ENCODE measurements at regions not wholly inside any gene's neighbourhood (a gene's known extent, or its start where the extent isn't known, plus 50 kb on each side); places are given as distances from the start of the nearest gene placed in this dataset.

- Histone ChIP-seq H3K4me3 (ENCODE audit: low read depth in 1 of 2, low read length in 2 of 2) (no peak overlapping the region), H3K4me1 (ENCODE audit: control insufficient read depth in 1 of 2, insufficient read depth in 2 of 2, low read length in 2 of 2) (no peaks in the 10 kb centered on the region), H3K36me3 (ENCODE audit: control insufficient read depth in 1 of 2, insufficient read depth in 2 of 2, low read length in 2 of 2) (no peaks in the 10 kb centered on the region), H3K27ac (ENCODE audit: low read depth, low read length) (no peak overlapping the region), H3K9me3 (ENCODE audit: control insufficient read depth in 1 of 2, low read length in 2 of 2) (no peaks in the 10 kb centered on the region), H3K9ac (ENCODE audit: low read depth in 1 of 2, low read length in 2 of 2) (no peak overlapping the region), H3K27me3 (ENCODE audit: control insufficient read depth in 1 of 2, insufficient read depth in 2 of 2, low read length in 2 of 2) (no peaks in the 10 kb centered on the region)
Measured at GRCh38 chr7:41294556-41295454, 408.1 kb downstream of the INHBA start.

DNA sequence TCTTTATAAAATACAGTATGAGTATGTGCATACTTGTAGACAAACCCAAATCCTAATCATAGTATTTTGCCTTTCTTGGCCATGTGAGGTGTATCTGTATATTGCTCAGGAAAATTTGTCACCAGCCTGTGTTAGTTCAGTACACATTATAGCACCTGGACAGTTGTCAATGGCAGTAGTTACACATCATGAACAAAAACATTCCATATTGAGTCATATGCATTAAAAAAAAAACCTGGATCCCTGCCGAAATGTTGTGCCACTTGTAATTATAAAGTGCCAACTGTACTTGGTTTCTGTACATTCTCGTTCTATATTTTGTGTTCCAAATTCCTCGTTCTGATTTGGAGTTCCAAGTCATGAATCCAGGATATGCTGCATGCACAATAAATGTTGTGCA, 410.4 kb downstream of the INHBA start:
- Histone ChIP-seq H3K4me1 (ENCODE audit: control insufficient read depth in 1 of 2, insufficient read depth in 2 of 2, low read length in 2 of 2) (no peaks in the 10 kb centered on the region), H3K27me3 (ENCODE audit: control insufficient read depth in 1 of 2, insufficient read depth in 2 of 2, low read length in 2 of 2) (no peaks in the 10 kb centered on the region), H3K36me3 (ENCODE audit: control insufficient read depth in 1 of 2, insufficient read depth in 2 of 2, low read length in 2 of 2) (no peaks in the 10 kb centered on the region), H3K9me3 (ENCODE audit: control insufficient read depth in 1 of 2, low read length in 2 of 2) (no peaks in the 10 kb centered on the region), H3K9ac (ENCODE audit: low read depth in 1 of 2, low read length in 2 of 2) (no peak overlapping the region), H3K27ac (ENCODE audit: low read depth, low read length) (peak overlapping the region; percentile 25), H3K4me3 (ENCODE audit: low read depth in 1 of 2, low read length in 2 of 2) (no peak overlapping the region)

DNA sequence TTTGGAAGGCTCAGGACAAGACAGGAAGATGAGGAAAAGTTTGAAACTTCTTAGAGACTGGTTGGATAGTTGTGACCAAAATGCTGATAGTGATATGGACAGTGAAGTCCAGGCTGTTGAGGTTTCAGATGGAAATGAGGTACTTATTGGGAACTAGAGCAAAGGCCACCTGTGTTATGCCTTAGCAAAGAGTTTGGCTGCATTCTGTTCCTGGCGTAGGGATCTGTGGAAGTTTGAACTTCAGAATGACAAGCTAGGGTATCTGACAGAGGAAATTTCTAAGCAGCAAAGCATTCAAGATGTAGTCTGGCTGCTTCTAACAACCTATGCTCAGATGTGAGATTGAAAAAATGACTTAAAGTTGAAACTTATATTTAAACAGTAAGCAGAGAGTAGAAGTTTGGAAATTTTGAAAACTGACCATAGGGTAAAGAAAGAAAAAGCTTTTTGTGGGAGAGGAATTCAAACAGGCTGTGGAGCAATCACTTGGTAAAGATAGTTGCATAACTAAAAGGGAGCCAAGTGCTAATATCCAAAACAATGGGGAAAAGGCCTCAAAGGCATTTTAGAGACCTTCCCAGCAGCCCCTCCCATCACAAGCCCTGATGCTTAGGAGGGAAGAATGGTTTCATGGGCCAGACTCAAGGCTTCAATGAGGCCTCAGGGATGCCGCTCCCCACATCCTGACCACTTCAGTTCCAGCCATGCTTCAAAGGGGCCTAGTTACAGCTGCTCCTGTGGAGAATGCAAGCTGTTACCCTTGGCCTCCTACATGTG, 415.1 kb downstream of the INHBA start:
- no peaks in the 10 kb centered on the region for H3K36me3 ChIP-seq (ENCODE audit: control insufficient read depth in 1 of 2, insufficient read depth in 2 of 2, low read length in 2 of 2)
- H3K4me1 ChIP-seq (ENCODE audit: control insufficient read depth in 1 of 2, insufficient read depth in 2 of 2, low read length in 2 of 2) = no peaks in the 10 kb centered on the region
- H3K9me3 ChIP-seq (ENCODE audit: control insufficient read depth in 1 of 2, low read length in 2 of 2) = no peaks in the 10 kb centered on the region
- H3K4me3 ChIP-seq (ENCODE audit: low read depth in 1 of 2, low read length in 2 of 2) = no peak overlapping the region
- no peak overlapping the region for H3K9ac ChIP-seq (ENCODE audit: low read depth in 1 of 2, low read length in 2 of 2)
- H3K27ac ChIP-seq (ENCODE audit: low read depth, low read length) = no peak overlapping the region
- no peaks in the 10 kb centered on the region for H3K27me3 ChIP-seq (ENCODE audit: control insufficient read depth in 1 of 2, insufficient read depth in 2 of 2, low read length in 2 of 2)

DNA sequence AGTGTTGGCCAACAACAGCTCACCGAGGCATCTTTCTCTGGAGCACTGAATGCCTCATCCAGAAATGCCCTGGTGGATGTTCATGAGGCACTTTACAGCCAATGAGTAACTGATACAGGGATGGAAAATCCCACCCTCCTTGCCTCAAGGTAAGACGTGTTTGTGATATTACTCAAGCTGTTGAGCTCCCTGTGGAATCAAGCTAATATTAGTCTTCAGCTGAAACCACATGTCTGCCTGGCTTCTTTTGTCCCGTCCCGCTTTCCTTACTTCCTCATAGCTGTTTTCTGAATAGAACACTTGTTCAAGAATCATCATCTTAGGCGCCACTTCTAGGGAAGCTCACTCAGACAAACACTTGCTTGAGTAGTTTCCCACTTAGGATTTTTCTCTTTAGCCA, 422.4 kb downstream of the INHBA start:
- H3K36me3 ChIP-seq (ENCODE audit: control insufficient read depth in 1 of 2, insufficient read depth in 2 of 2, low read length in 2 of 2) = no peaks in the 10 kb centered on the region
- H3K9ac ChIP-seq (ENCODE audit: low read depth in 1 of 2, low read length in 2 of 2) = no peak overlapping the region
- H3K9me3 ChIP-seq (ENCODE audit: control insufficient read depth in 1 of 2, low read length in 2 of 2) = no peaks in the 10 kb centered on the region
- no peaks in the 10 kb centered on the region for H3K4me1 ChIP-seq (ENCODE audit: control insufficient read depth in 1 of 2, insufficient read depth in 2 of 2, low read length in 2 of 2)
- no peaks in the 10 kb centered on the region for H3K27me3 ChIP-seq (ENCODE audit: control insufficient read depth in 1 of 2, insufficient read depth in 2 of 2, low read length in 2 of 2)
- H3K27ac ChIP-seq (ENCODE audit: low read depth, low read length) = no peak overlapping the region
- no peak overlapping the region for H3K4me3 ChIP-seq (ENCODE audit: low read depth in 1 of 2, low read length in 2 of 2)

- Histone ChIP-seq H3K9ac (ENCODE audit: low read depth in 1 of 2, low read length in 2 of 2) (no peak overlapping the region), H3K9me3 (ENCODE audit: control insufficient read depth in 1 of 2, low read length in 2 of 2) (no peaks in the 10 kb centered on the region), H3K4me3 (ENCODE audit: low read depth in 1 of 2, low read length in 2 of 2) (no peak overlapping the region), H3K27ac (ENCODE audit: low read depth, low read length) (no peak overlapping the region), H3K4me1 (ENCODE audit: control insufficient read depth in 1 of 2, insufficient read depth in 2 of 2, low read length in 2 of 2) (no peaks in the 10 kb centered on the region), H3K36me3 (ENCODE audit: control insufficient read depth in 1 of 2, insufficient read depth in 2 of 2, low read length in 2 of 2) (no peaks in the 10 kb centered on the region), H3K27me3 (ENCODE audit: control insufficient read depth in 1 of 2, insufficient read depth in 2 of 2, low read length in 2 of 2) (no peaks in the 10 kb centered on the region)
Measured at GRCh38 chr7:41277561-41277960, 425.3 kb downstream of the INHBA start.

GRCh38 chr7:41275255-41275654, 427.6 kb downstream of the INHBA start:
- Histone ChIP-seq H3K27me3 (ENCODE audit: control insufficient read depth in 1 of 2, insufficient read depth in 2 of 2, low read length in 2 of 2) (no peaks in the 10 kb centered on the region), H3K9me3 (ENCODE audit: control insufficient read depth in 1 of 2, low read length in 2 of 2) (no peaks in the 10 kb centered on the region), H3K4me3 (ENCODE audit: low read depth in 1 of 2, low read length in 2 of 2) (no peak overlapping the region), H3K36me3 (ENCODE audit: control insufficient read depth in 1 of 2, insufficient read depth in 2 of 2, low read length in 2 of 2) (no peaks in the 10 kb centered on the region), H3K4me1 (ENCODE audit: control insufficient read depth in 1 of 2, insufficient read depth in 2 of 2, low read length in 2 of 2) (no peaks in the 10 kb centered on the region), H3K27ac (ENCODE audit: low read depth, low read length) (no peak overlapping the region), H3K9ac (ENCODE audit: low read depth in 1 of 2, low read length in 2 of 2) (no peak overlapping the region)

DNA sequence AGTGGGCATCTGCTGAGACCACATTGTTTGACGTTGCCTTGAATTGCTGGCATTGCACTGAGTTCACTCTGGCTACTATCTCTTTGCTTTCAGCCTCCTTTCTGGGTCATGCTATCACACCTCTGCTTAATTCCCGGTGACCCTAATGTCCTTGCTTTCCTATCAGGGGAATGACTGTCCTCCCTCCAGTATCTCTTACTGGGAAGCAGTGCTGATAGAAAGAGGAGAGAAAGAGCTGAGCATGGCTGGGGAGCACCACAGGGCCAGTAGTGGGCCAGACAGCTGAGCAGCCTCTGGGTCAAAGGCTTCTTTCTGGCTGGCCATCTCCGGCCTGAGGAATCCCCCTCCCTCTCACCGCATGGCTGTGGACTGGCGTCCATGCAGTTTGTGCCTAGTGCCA, 428.7 kb downstream of the INHBA start:
- Histone ChIP-seq H3K9ac (ENCODE audit: low read depth in 1 of 2, low read length in 2 of 2) (no peak overlapping the region), H3K4me3 (ENCODE audit: low read depth in 1 of 2, low read length in 2 of 2) (no peak overlapping the region), H3K9me3 (ENCODE audit: control insufficient read depth in 1 of 2, low read length in 2 of 2) (no peaks in the 10 kb centered on the region), H3K36me3 (ENCODE audit: control insufficient read depth in 1 of 2, insufficient read depth in 2 of 2, low read length in 2 of 2) (no peaks in the 10 kb centered on the region), H3K27me3 (ENCODE audit: control insufficient read depth in 1 of 2, insufficient read depth in 2 of 2, low read length in 2 of 2) (no peaks in the 10 kb centered on the region), H3K4me1 (ENCODE audit: control insufficient read depth in 1 of 2, insufficient read depth in 2 of 2, low read length in 2 of 2) (no peaks in the 10 kb centered on the region), H3K27ac (ENCODE audit: low read depth, low read length) (no peak overlapping the region)

DNA sequence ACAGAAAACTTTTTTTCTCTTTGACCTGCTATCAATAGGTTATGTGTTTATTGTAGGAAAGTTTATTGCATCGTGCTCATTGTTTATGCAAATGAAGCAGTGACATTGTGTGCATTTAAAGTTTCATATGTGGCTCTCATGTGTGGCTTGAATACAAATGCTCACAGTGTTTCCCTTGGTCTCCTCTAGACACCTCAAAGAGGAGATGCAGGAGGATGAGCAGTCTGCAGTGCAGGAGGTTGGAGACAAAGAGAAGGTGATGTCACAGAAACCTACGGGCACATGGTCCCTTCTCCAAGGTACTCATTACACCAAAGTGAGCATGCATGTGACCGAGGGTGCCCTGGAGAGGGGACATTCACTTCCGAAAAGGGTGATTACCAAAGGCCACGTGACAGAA, 430.2 kb downstream of the INHBA start:
- Histone ChIP-seq H3K4me1 (ENCODE audit: control insufficient read depth in 1 of 2, insufficient read depth in 2 of 2, low read length in 2 of 2) (no peaks in the 10 kb centered on the region), H3K9ac (ENCODE audit: low read depth in 1 of 2, low read length in 2 of 2) (no peak overlapping the region), H3K27ac (ENCODE audit: low read depth, low read length) (no peak overlapping the region), H3K4me3 (ENCODE audit: low read depth in 1 of 2, low read length in 2 of 2) (no peak overlapping the region), H3K27me3 (ENCODE audit: control insufficient read depth in 1 of 2, insufficient read depth in 2 of 2, low read length in 2 of 2) (no peaks in the 10 kb centered on the region), H3K36me3 (ENCODE audit: control insufficient read depth in 1 of 2, insufficient read depth in 2 of 2, low read length in 2 of 2) (no peaks in the 10 kb centered on the region), H3K9me3 (ENCODE audit: control insufficient read depth in 1 of 2, low read length in 2 of 2) (no peaks in the 10 kb centered on the region)

GRCh38 chr7:41268878-41269277, 434.0 kb downstream of the INHBA start:
- no peaks in the 10 kb centered on the region for H3K36me3 ChIP-seq (ENCODE audit: control insufficient read depth in 1 of 2, insufficient read depth in 2 of 2, low read length in 2 of 2)
- H3K9me3 ChIP-seq (ENCODE audit: control insufficient read depth in 1 of 2, low read length in 2 of 2) = no peaks in the 10 kb centered on the region

GRCh38 chr7:41261080-41261479, 441.8 kb downstream of the INHBA start:
- Histone ChIP-seq H3K27me3 (ENCODE audit: control insufficient read depth in 1 of 2, insufficient read depth in 2 of 2, low read length in 2 of 2) (no peaks in the 10 kb centered on the region), H3K9ac (ENCODE audit: low read depth in 1 of 2, low read length in 2 of 2) (no peak overlapping the region), H3K27ac (ENCODE audit: low read depth, low read length) (no peak overlapping the region), H3K4me3 (ENCODE audit: low read depth in 1 of 2, low read length in 2 of 2) (no peak overlapping the region), H3K36me3 (ENCODE audit: control insufficient read depth in 1 of 2, insufficient read depth in 2 of 2, low read length in 2 of 2) (no peaks in the 10 kb centered on the region), H3K4me1 (ENCODE audit: control insufficient read depth in 1 of 2, insufficient read depth in 2 of 2, low read length in 2 of 2) (no peaks in the 10 kb centered on the region), H3K9me3 (ENCODE audit: control insufficient read depth in 1 of 2, low read length in 2 of 2) (no peaks in the 10 kb centered on the region)

More at GRCh38 chr7:41268878-41269277, 434.0 kb downstream of the INHBA start:
- no peak overlapping the region for H3K9ac ChIP-seq (ENCODE audit: low read depth in 1 of 2, low read length in 2 of 2)
- H3K27me3 ChIP-seq (ENCODE audit: control insufficient read depth in 1 of 2, insufficient read depth in 2 of 2, low read length in 2 of 2) = no peaks in the 10 kb centered on the region
- no peaks in the 10 kb centered on the region for H3K4me1 ChIP-seq (ENCODE audit: control insufficient read depth in 1 of 2, insufficient read depth in 2 of 2, low read length in 2 of 2)
- H3K27ac ChIP-seq (ENCODE audit: low read depth, low read length) = no peak overlapping the region
- no peak overlapping the region for H3K4me3 ChIP-seq (ENCODE audit: low read depth in 1 of 2, low read length in 2 of 2)

All from duodenal mucosa (tissue), 2 donors.